IPS-20b (cell line): ENCODE measurements at regions not wholly inside any gene's neighbourhood (a gene's known extent, or its start where the extent isn't known, plus 50 kb on each side); places are given as distances from the start of the nearest gene placed in this dataset.

Experiments
- H3K27ac ChIP-seq: one replicate; pipeline ENCODE4 v1.5.1; 2013; ENCODE audit warnings: low read length
- H3K27me3 ChIP-seq: 2 replicates; pipeline ENCODE4 v1.6.1; 2013; ENCODE audit warnings: mild to moderate bottlenecking, low read length, inconsistent platforms; ENCODE audit not compliant: insufficient read depth
- H3K36me3 ChIP-seq: 2 replicates; pipeline ENCODE4 v1.6.1; 2013; ENCODE audit warnings: low read depth, mild to moderate bottlenecking, inconsistent platforms, low read length, moderate library complexity; ENCODE audit not compliant: insufficient read depth
- H3K4me1 ChIP-seq: 2 replicates; pipeline ENCODE4 v1.6.1; 2013; ENCODE audit warnings: mild to moderate bottlenecking, control low read depth, inconsistent platforms, low read length, moderate library complexity; ENCODE audit not compliant: insufficient read depth
- H3K4me3 ChIP-seq: 2 replicates; pipeline ENCODE4 v1.5.1; 2013; ENCODE audit warnings: mild to moderate bottlenecking, low read length, inconsistent platforms
- H3K9ac ChIP-seq: 2 replicates; pipeline ENCODE4 v1.6.1; 2013; ENCODE audit warnings: low read depth, mild to moderate bottlenecking, inconsistent platforms, low read length, moderate library complexity
- H3K9me3 ChIP-seq: 2 replicates; pipeline ENCODE4 v1.6.1; 2013; ENCODE audit warnings: mild to moderate bottlenecking, low read depth, low read length, inconsistent platforms; ENCODE audit not compliant: insufficient read depth

DNA sequence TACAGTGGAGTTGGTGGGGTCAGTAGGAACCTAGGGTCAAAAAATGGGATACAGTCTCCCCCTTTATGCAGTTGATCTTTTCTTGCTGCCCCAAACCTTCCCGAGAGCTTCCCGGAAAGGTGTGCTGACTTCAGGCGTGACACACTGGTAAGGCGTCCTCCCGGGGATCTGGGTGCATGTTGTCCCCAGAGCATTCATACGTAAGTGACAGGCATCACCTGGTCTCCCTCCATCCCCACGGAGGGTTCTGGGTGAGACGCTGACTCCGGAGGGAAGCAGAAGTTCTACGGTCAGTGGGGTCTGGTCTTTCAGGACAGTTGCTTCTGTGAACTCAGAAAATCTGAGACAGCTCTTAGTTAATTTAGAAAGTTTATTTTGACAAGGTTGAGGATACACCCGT lies 159.6 kb upstream of the RTL1 start:
- H3K4me3 ChIP-seq: no peak overlapping the region
- no peaks in the 10 kb centered on the region for H3K27me3 ChIP-seq
- H3K27ac ChIP-seq: no peak overlapping the region
- no peaks in the 10 kb centered on the region for H3K36me3 ChIP-seq
- H3K4me1 ChIP-seq: no peaks in the 10 kb centered on the region
- H3K9me3 ChIP-seq: no peaks in the 10 kb centered on the region; the same call in 1 of the 2 replicates
- no peak overlapping the region for H3K9ac ChIP-seq

DNA sequence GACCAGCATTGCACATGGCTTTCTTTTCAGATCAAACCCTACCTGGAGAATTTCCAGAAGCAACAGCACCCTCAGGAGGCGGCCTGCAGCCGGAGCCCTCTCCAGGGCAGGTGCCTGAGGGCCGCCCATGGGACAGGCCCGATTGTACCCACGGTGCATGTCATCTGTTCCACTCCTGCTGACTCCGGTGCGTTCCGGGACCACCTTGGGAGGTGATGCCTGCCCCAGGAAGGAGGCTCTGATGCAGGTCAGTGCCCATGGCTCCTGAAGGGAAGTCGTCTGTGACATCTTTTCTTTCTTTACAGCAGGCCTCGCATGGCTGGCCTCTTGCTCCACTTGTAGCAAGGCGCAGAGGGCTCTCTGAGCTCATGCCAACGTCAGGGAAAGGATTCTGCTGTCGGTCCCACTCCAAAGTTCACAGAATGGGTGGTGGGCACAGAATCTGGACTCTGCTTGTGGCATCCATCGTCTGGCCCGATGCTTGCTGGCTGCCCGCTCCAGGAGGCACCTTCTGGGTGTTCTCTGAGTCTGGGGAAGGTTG lies 160.7 kb upstream of the RTL1 start:
- Histone ChIP-seq H3K36me3 (no peaks in the 10 kb centered on the region), H3K4me3 (no peak overlapping the region), H3K27ac (no peak overlapping the region), H3K9ac (no peak overlapping the region), H3K9me3 (no peaks in the 10 kb centered on the region; the same call in 1 of the 2 replicates), H3K4me1 (no peaks in the 10 kb centered on the region), H3K27me3 (no peaks in the 10 kb centered on the region)

DNA sequence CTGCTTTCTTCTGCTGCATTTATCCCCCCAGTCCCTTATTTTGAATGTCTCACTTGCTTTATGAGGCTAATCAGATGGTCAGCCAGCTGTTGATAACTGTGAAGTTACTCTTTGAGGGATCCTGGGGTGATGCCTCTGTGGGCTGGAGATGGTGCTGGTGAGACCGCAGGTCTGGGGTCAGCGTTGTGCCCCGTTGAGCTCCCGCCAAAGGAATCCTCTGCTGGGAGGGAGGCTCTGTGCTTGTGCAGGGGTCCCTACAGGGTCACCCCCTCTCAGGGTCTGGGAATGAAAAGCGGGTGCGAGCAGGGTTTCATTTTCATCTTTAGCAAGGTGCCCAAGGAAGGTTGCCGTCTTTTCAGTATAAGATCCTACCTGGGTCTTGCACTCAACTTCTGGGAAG lies 161.2 kb upstream of the RTL1 start:
- Histone ChIP-seq H3K9ac (no peak overlapping the region), H3K4me1 (no peaks in the 10 kb centered on the region), H3K36me3 (no peaks in the 10 kb centered on the region), H3K9me3 (no peaks in the 10 kb centered on the region; the same call in 1 of the 2 replicates), H3K27ac (no peak overlapping the region), H3K4me3 (no peak overlapping the region), H3K27me3 (no peaks in the 10 kb centered on the region)

DNA sequence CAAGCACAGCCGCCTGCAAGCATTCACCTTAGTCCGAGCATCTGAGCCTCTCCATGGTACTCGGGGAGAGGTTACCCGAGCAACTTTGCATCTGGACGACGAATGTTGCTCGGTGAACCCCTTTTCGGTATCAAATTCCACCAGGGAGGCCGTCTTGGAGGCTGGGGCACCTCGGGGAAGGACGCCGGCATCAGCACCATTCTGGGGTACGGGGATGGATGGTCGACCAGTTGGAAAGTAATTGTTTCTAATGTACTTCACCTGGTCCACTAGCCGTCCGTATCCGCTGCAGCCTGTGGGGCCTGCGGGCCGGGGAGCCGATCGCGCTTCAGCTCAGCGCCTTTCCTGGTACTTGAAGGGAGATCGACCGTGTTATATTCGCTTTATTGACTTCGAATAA lies 161.7 kb upstream of the RTL1 start:
- Histone ChIP-seq H3K4me1 (no peaks in the 10 kb centered on the region), H3K4me3 (no peak overlapping the region), H3K36me3 (no peaks in the 10 kb centered on the region), H3K9me3 (no peaks in the 10 kb centered on the region; the same call in 1 of the 2 replicates), H3K27ac (no peak overlapping the region), H3K9ac (no peak overlapping the region), H3K27me3 (no peaks in the 10 kb centered on the region)

DNA sequence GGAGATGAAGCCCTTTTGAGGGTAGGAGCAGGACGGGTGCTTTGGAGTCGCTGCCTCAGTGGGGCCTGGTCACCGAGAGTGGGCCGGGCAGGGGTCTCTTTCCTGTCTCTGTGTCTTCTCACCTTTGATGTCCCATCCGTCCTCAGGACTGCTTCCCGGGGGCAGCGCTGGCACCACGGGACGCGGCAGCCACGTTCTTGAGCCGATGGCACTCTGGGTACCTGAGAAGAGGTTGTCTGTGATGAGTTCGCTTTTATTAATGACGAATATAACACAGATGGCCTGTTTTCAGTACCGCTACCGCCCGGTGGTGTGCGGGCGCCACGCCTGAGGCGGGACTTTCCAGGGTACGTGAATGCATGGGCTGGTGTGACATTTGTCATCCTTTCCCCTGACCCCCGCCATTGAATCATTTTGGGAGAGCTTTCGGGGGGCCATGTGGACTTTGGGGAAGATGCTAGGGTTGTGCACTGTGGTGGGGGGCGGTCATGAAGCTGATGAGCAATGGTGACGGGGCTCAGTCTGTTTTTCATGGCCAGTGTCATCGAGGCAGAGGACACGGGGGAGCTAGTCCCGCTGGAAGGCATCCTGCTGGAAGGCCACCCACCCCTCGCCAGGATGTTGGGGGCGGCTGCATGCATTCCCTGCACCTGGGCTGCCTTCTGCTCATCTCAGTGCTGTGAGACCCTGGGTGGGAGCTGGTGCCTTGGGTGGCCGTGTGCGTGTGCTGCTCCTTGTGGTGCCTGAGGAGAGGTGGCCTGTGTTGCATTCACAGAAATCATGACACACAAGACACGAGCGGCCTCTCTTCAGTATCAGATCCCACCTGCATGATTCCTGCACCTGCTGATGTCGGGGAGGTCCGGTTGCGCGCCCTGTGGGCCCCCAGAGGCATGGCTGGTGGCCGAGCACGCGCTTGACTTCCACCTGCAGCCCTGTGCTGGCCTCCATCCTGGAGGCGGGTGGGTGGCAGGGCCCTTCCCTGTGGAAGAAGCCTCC lies 162.5 kb upstream of the RTL1 start:
- H3K4me3 ChIP-seq: no peak overlapping the region
- H3K36me3 ChIP-seq: no peaks in the 10 kb centered on the region
- no peak overlapping the region for H3K27ac ChIP-seq
- no peaks in the 10 kb centered on the region for H3K27me3 ChIP-seq
- no peaks in the 10 kb centered on the region for H3K4me1 ChIP-seq
- no peaks in the 10 kb centered on the region; the same call in 1 of the 2 replicates for H3K9me3 ChIP-seq
- H3K9ac ChIP-seq: no peak overlapping the region

DNA sequence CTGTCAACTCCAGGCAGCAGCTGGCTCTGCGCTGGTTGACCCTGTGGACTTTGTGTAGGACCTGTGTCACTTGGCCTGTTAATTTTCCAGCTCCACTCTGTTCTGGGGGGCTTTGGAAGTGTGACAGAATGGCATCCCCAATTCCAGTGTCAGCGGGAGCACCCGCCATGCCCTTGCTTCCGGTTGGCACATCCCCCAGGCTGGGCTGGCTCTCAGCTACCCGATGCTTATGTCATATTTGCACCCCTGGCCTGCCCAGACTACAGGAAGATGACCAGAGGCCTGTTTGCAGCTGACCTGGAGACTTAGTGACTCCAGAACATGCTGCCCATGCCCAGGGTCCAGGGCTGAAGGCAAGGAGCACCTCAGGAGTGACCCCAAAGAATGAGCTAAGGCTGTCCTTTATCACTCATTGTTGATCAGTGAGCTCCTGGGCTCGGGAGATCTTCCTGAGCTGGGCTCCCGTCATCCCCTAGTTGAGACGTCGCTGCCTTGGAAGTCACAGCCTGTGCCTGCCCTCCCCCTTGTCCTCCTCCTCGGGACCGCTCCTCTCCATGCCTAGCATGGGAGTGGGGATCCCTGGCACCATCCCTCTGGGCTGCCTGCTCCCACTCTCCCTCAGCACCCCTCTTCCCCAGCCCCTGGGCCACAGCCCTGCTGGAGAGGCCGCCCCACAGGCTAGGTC lies 163.4 kb upstream of the RTL1 start:
- H3K9me3 ChIP-seq: no peaks in the 10 kb centered on the region
- H3K27ac ChIP-seq: no peak overlapping the region
- H3K36me3 ChIP-seq: no peaks in the 10 kb centered on the region
- H3K27me3 ChIP-seq: no peaks in the 10 kb centered on the region
- H3K4me1 ChIP-seq: no peaks in the 10 kb centered on the region; the same call in 1 of the 2 replicates
- H3K4me3 ChIP-seq: no peak overlapping the region
- H3K9ac ChIP-seq: no peak overlapping the region

DNA sequence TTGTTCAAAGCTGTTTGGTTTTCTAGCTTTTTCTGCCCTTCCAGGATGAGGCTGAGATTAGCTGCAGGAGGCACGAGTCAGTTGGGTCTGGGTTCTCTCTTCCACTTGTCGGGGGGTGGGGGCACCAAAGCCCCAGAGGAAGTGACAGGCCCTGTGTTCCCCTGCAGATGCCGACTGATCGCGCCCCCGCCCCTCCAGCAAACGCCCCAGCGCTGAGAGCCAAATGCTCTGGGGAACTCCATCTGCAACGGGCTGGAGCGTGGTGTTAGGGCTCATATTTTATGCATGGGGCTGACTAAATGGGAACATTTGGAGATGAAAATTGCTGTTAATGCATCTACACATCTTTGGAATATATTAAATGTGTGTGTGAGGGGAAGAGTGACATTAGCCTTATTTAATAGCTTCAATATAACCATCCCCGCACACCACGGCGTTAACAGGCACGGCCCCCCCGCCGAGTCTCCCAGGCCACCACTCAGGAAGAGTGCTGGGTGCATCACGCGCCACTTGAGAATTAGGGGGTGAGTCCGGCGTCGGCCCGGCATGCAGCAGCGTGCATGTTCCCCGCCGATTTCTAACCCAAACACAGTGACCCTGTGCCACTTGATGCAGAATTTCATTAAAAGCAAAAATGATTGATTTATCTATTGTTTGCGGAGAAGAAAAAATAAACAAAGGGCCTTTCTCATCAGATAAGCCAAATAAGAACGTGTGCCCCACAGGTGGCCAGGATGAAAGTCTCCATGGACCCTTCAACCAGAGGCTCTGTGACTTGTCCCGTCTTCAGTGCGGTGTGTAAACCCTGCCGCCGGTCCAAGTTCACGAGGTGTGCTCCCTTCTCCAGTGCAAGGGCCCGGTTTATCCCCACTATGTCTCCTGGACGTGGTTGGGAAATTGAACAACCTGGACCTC lies 165.0 kb upstream of the RTL1 start:
- Histone ChIP-seq H3K9ac (no peak overlapping the region), H3K27me3 (peaks cover 9% of the 10 kb centered on the region; the same call in 1 of the 2 replicates), H3K4me1 (peaks cover 12% of the 10 kb centered on the region; the same call in 1 of the 2 replicates), H3K4me3 (no peak overlapping the region), H3K36me3 (no peaks in the 10 kb centered on the region), H3K9me3 (no peaks in the 10 kb centered on the region), H3K27ac (no peak overlapping the region)

DNA sequence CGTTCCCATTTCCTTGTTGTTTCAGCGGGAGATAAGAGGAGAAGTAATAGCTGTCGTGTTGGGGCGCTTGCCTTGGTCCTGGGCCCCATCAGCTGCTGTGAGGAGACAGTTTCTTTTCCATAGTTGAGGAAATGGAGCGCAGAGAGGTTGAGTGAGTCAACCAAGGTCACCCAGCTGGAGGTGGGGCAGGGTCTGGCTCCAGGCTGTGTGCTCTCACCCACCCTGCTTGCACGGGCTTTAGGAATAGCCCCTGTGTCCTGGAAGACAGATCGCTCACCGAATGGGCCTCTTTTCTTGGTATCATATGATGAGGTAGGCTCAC lies 165.7 kb upstream of the RTL1 start:
- Histone ChIP-seq H3K9me3 (no peaks in the 10 kb centered on the region), H3K27ac (no peak overlapping the region), H3K4me1 (peaks cover 16% of the 10 kb centered on the region; the same call in 1 of the 2 replicates), H3K36me3 (no peaks in the 10 kb centered on the region), H3K4me3 (no peak overlapping the region), H3K9ac (no peak overlapping the region), H3K27me3 (peaks cover 9% of the 10 kb centered on the region; the same call in 1 of the 2 replicates)

DNA sequence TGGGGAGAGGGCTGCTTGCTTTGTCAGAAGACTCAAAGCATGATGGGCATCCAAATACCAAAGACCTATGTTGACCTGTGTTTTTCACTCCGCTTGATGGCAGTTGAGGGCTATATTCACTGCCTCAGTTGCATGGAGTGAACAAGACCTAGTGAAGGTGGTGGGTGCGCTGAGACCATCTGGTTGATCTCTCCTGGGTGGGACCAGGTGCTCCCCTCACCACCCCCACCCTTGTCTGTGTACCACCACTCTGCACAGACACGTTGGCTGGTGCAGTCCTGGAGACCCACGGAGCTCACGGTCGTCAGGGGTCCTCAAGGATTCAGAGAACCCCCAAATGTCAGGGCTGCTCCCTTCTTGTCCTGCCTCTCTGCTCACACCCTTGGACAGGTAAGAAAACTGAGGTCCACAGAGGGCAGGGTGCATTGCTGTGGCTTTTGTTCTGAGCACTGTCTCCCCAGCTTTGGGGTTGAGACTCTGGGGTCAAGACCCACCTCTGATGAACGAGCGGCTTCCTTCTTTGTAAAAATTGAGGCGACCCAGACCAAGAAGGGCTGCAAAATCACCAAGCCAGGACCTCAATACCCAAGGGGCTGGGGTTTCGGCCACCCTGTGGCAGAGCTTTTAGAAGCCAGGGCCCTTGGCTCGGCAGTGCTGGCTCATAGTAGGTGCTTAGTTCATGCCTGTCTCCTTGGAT lies 166.3 kb upstream of the RTL1 start:
- Histone ChIP-seq H3K36me3 (no peaks in the 10 kb centered on the region), H3K9ac (no peak overlapping the region), H3K4me1 (peaks cover 16% of the 10 kb centered on the region; the same call in 1 of the 2 replicates), H3K9me3 (no peaks in the 10 kb centered on the region), H3K4me3 (no peak overlapping the region), H3K27ac (no peak overlapping the region), H3K27me3 (peaks cover 12% of the 10 kb centered on the region; the same call in 1 of the 2 replicates)

DNA sequence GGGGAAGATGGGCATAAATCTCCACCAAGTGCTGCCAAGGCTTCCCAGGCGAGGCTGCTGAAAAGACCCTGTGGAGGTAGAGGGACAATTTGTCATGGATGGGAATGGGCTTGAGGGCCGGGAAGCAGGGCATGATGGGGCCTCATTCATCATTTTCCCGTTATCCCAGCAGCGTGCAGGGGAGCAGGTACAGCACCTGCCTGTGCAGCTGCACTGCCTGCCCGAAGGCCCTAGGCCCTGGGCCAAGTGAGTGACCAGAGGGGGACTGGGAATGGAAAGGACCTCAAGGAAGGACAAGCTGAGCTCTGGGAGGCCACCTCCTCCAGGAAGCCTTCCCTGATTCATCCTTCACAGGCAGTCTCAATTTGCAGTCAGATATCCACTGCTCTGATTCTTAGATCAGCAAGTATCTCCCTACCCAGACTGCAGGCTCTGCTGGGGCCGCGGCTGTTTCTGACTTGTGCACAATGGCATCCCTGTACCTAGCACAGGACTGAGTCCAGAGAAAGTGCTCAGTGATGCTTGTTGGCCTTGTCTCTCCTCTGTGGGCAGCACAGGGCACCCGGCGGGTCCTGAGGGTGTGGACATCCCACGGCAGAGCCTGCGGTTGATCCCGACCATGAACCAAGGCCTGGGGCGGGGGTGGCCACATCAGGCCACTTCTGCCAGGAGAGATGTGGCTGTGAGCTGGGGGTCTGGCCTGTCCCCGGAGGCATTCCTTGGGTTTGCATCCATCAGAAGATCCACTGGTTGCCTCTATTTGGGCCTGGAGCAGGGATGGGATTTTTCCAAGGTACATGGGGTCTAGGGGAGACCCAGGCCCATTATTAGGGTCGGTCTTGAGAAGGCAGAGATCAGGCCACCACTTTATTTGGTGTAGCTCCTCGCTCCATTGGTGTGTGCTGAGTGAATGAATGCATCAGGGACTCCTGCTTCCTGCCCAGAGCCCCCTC lies 167.3 kb upstream of the RTL1 start:
- Histone ChIP-seq H3K27ac (no peak overlapping the region), H3K4me1 (peaks cover 16% of the 10 kb centered on the region; the same call in 1 of the 2 replicates), H3K9ac (no peak overlapping the region; the same call in 1 of the 2 replicates), H3K9me3 (no peaks in the 10 kb centered on the region), H3K36me3 (no peaks in the 10 kb centered on the region), H3K27me3 (peaks cover 20% of the 10 kb centered on the region), H3K4me3 (no peak overlapping the region)
